GM23338 (cell line): ENCODE measurements at regions not wholly inside any gene's neighbourhood (a gene's known extent, or its start where the extent isn't known, plus 50 kb on each side); places are given as distances from the start of the nearest gene placed in this dataset.

Experiments used
- ATAC-seq: fragments of 200-7000 bp; cut with Tn5 transposase; 3 replicates; pipeline ENCODE4 v1.9.1; 2020
- DNase-seq: peaks from one replicate; pipeline ENCODE4 v3.0.0-alpha.2; 2015; ENCODE audit warnings: low spot score
- H2AFZ ChIP-seq: fragments of 200-600 bp; sonication (generic); 2 replicates; pipeline ENCODE4 v1.8.0; 2016; ENCODE audit warnings: antibody characterized with exemption, mild to moderate bottlenecking, moderate library complexity
- H3F3A ChIP-seq: fragments of 200-600 bp; sonication (generic); replicated peaks from 2 replicates; pipeline ENCODE4 v1.8.0; 2017; ENCODE audit warnings: antibody characterized with exemption, mixed run types, low read depth
- H3K27ac ChIP-seq: fragments of 200-600 bp; sonication (generic); 2 replicates; pipeline ENCODE4 v1.6.1; 2016; ENCODE audit warnings: low read depth
- H3K27me3 ChIP-seq: fragments of 200-600 bp; sonication (generic); 2 replicates; pipeline ENCODE4 v1.8.0; 2016; ENCODE audit warnings: mild to moderate bottlenecking, mixed run types, moderate library complexity; ENCODE audit not compliant: insufficient read depth
- H3K36me3 ChIP-seq: fragments of 200-600 bp; sonication (generic); 2 replicates; pipeline ENCODE4 v1.8.0; 2016; ENCODE audit warnings: mild to moderate bottlenecking; ENCODE audit not compliant: insufficient read depth
- H3K4me1 ChIP-seq: fragments of 200-600 bp; sonication (generic); 2 replicates; pipeline ENCODE4 v1.8.0; 2016; ENCODE audit warnings: mild to moderate bottlenecking, moderate library complexity; ENCODE audit not compliant: insufficient read depth
- H3K4me2 ChIP-seq: fragments of 200-600 bp; sonication (generic); 2 replicates; pipeline ENCODE4 v1.7.1; 2017; ENCODE audit warnings: mixed run types
- H3K4me3 ChIP-seq: fragments of 200-600 bp; sonication (generic); 2 replicates; pipeline ENCODE4 v1.6.1; 2016; ENCODE audit warnings: mixed run types
- H3K79me2 ChIP-seq: fragments of 200-600 bp; sonication (generic); replicated peaks from 2 replicates; pipeline ENCODE4 v1.8.0; 2017; ENCODE audit warnings: mild to moderate bottlenecking; ENCODE audit not compliant: insufficient read depth
- H3K9me2 ChIP-seq: fragments of 200-600 bp; sonication (generic); 2 replicates; pipeline ENCODE4 v1.8.0; 2017; ENCODE audit not compliant: insufficient read depth
- H4K20me1 ChIP-seq: fragments of 200-600 bp; sonication (generic); replicated peaks from 2 replicates; pipeline ENCODE4 v1.8.0; 2017; ENCODE audit warnings: mild to moderate bottlenecking; ENCODE audit not compliant: insufficient read depth
- H3K27ac Mint-ChIP-seq: 2 replicates; pipeline ENCODE4 v1.8.0; 2020; ENCODE audit warnings: inconsistent platforms, mild to moderate bottlenecking, moderate library complexity, mixed read lengths
- H3K27me3 Mint-ChIP-seq: 3 replicates; pipeline ENCODE4 v1.8.0; 2022; ENCODE audit warnings: low read depth, mild to moderate bottlenecking, moderate library complexity, mixed read lengths, inconsistent platforms; ENCODE audit not compliant: insufficient read depth, poor library complexity
- H3K36me3 Mint-ChIP-seq: 3 replicates; pipeline ENCODE4 v1.8.0; 2021; ENCODE audit warnings: low read depth, mild to moderate bottlenecking, inconsistent platforms, moderate library complexity, mixed read lengths
- H3K4me1 Mint-ChIP-seq: 3 replicates; pipeline ENCODE4 v1.8.0; 2020; ENCODE audit warnings: mild to moderate bottlenecking, inconsistent platforms, mixed read lengths
- H3K4me3 Mint-ChIP-seq: 3 replicates; pipeline ENCODE4 v1.8.0; 2021; ENCODE audit warnings: moderate library complexity, mild to moderate bottlenecking, inconsistent platforms, mixed read lengths
- H3K9me3 Mint-ChIP-seq: 3 replicates; pipeline ENCODE4 v1.8.0; 2020; ENCODE audit warnings: moderate library complexity, mild to moderate bottlenecking, inconsistent platforms, mixed read lengths
- CREB1 ChIP-seq: fragments of 250-450 bp; sonication (Bioruptor Pico); IDR thresholded peaks from 2 replicates; pipeline ENCODE4 v1.5.0; 2020; ENCODE audit warnings: low read depth, mild to moderate bottlenecking, moderate library complexity
- CTCF ChIP-seq, 2 experiments: fragments of 200-600 bp in 1 of 2; sonication (generic) in 1 of 2; conservative IDR thresholded peaks; 2 replicates each; pipeline versions ENCODE4 v1.5.1 to v1.6.1; 2016 to 2017; ENCODE audit warnings: antibody characterized with exemption in 2 of 2, low read depth in 2 of 2, mild to moderate bottlenecking in 2 of 2, moderate library complexity in 1 of 2
- ETS1 ChIP-seq: IDR thresholded peaks from 2 replicates; pipeline ENCODE4 v1.6.1; 2016; ENCODE audit warnings: antibody characterized with exemption
- EZH2phosphoT487 ChIP-seq: fragments of 200-600 bp; sonication (generic); IDR thresholded peaks from one replicate; pipeline ENCODE4 v1.8.1; 2018; ENCODE audit warnings: antibody characterized with exemption; ENCODE audit not compliant: unreplicated experiment
- NANOG ChIP-seq: IDR thresholded peaks from 2 replicates; pipeline ENCODE4 v1.6.1; 2016; ENCODE audit warnings: antibody characterized with exemption, borderline replicate concordance
- STAT1 ChIP-seq: IDR thresholded peaks from one replicate; pipeline ENCODE4 v1.6.1; 2016; ENCODE audit warnings: antibody characterized with exemption; ENCODE audit not compliant: unreplicated experiment
- ZNF114 ChIP-seq: fragments of 250-450 bp; sonication (Bioruptor Pico); IDR thresholded peaks from 2 replicates; pipeline ENCODE4 v1.5.0; 2020; ENCODE audit warnings: mild to moderate bottlenecking, moderate library complexity
- ZNF331 ChIP-seq: fragments of 250-450 bp; sonication (Bioruptor Pico); IDR thresholded peaks from 2 replicates; pipeline ENCODE4 v1.5.0; 2020; ENCODE audit warnings: low read depth, mild to moderate bottlenecking, moderate library complexity
- ZNF462 ChIP-seq: fragments of 250-450 bp; sonication (Bioruptor Pico); IDR thresholded peaks from 2 replicates; pipeline ENCODE4 v1.5.0; 2020; ENCODE audit warnings: mild to moderate bottlenecking, moderate library complexity

- H3K27me3 ChIP-seq, result no peaks in the 10 kb centered on the region
- H3K9me2 ChIP-seq, result 0 out of 2 replicates have a peak, but pooled peaks cover 3% of the 10 kb centered on the region
- H3K27me3 Mint-ChIP-seq, result peaks cover 2% of the 10 kb centered on the region
- no peaks in the 10 kb centered on the region for H3F3A ChIP-seq
- no peaks in the 10 kb centered on the region for H3K36me3 ChIP-seq
- no peak overlapping the region for H3K4me3 ChIP-seq
- DNase-seq (no peak), ATAC-seq (no peak)
- H3K4me3 Mint-ChIP-seq, result no peak overlapping the region
- peaks cover 8% of the 10 kb centered on the region; the same call in 2 of the 3 replicates for H3K9me3 Mint-ChIP-seq
- no peak overlapping the region for H3K27ac Mint-ChIP-seq
- H3K27ac ChIP-seq, result no peak overlapping the region
- no peak overlapping the region for H3K4me2 ChIP-seq
- no peaks in the 10 kb centered on the region for H3K79me2 ChIP-seq
- TF ChIP-seq ETS1 (no peak), ZNF331 (CRISPR knock-in tag) (no peak), EZH2phosphoT487 (no peak), CREB1 (no peak), STAT1 (no peak), NANOG (no peak), ZNF462 (CRISPR knock-in tag) (no peak), CTCF (conservative IDR thresholded peaks at IDR 0.05; ENCODE audit: low read depth in 2 of 2) (no peak), ZNF114 (CRISPR knock-in tag) (no peak)
- no peak overlapping the region for H2AFZ ChIP-seq
- peaks cover 7% of the 10 kb centered on the region; the same call in 2 of the 3 replicates for H3K4me1 Mint-ChIP-seq
- H3K36me3 Mint-ChIP-seq, result peaks cover 7% of the 10 kb centered on the region
- no peaks in the 10 kb centered on the region for H4K20me1 ChIP-seq
- H3K4me1 ChIP-seq, result no peaks in the 10 kb centered on the region
These were observed 83.7 kb upstream of the NEO1 start for GRCh38 chr15:72968531-72968922.
